AG20443 (cell line): ENCODE measurements at regions not wholly inside any gene's neighbourhood (a gene's known extent, or its start where the extent isn't known, plus 50 kb on each side); places are given as distances from the start of the nearest gene placed in this dataset.
A peak's percentile ranks its signal among the peaks of the same experiment; 100 is the strongest.
"Not testable (repeated sequence)": the region's sequence is repeated elsewhere in the genome, so short reads cannot be mapped to it uniquely, and the experiment has no call there.

ENCODE experiments used
- DNase-seq: peaks from one replicate; pipeline ENCODE4 v3.0.0; 2012; ENCODE audit warnings: low spot score, mixed read lengths

- no peak for DNase-seq
Measured at GRCh38 chr5:120330558-120330957, 133.5 kb upstream of the PRR16 start.

GRCh38 chr5:120344181-120344580 lies 119.9 kb upstream of the PRR16 start:
- DNase-seq: no peak

GRCh38 chr5:120345947-120346346 lies 118.2 kb upstream of the PRR16 start:
- DNase-seq: no peak

GRCh38 chr5:120351071-120351470 lies 113.0 kb upstream of the PRR16 start:
- DNase-seq: not testable (repeated sequence)

- no peak for DNase-seq
Measured at GRCh38 chr5:120354126-120354525, 110.0 kb upstream of the PRR16 start.

DNA sequence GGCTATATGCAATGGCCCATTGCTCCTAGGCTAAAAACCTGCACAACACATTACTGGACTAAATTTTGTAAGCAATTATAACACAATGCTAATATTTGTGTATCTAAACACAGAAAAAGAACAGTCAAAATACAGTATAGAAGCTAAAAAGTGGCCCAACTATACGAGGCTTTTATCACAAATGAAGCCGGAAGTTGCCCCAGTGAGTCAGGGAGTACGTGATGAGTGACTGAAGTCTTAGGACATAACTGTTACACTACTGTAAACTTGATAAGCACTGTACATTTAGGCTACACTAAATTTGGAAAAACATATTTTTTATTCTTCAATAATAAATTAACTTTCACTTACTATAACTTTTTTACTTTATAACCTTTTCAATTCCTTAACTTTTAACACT lies 105.2 kb upstream of the PRR16 start:
- no peak for DNase-seq

DNA sequence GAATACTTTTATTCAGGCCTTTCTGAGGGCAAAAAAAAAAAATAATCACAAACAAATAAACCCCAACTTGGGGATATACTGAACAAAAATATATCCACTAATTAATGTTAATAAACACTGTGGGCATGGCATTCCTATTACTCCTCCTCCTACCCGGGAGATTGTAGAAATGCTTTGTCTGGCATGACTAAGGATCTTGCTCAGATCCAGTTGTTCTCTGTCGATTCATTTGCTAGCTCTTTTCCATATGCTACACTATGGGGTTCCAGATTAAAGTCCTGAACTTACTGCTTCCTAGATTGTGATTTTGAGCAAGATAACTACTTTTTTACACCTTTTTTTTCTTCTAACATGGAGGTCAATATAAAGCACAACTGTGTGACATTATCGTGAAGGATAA lies 102.2 kb upstream of the PRR16 start:
- DNase-seq: no peak

- no peak for DNase-seq
Measured at GRCh38 chr5:120362426-120362825, 101.7 kb upstream of the PRR16 start.

DNA sequence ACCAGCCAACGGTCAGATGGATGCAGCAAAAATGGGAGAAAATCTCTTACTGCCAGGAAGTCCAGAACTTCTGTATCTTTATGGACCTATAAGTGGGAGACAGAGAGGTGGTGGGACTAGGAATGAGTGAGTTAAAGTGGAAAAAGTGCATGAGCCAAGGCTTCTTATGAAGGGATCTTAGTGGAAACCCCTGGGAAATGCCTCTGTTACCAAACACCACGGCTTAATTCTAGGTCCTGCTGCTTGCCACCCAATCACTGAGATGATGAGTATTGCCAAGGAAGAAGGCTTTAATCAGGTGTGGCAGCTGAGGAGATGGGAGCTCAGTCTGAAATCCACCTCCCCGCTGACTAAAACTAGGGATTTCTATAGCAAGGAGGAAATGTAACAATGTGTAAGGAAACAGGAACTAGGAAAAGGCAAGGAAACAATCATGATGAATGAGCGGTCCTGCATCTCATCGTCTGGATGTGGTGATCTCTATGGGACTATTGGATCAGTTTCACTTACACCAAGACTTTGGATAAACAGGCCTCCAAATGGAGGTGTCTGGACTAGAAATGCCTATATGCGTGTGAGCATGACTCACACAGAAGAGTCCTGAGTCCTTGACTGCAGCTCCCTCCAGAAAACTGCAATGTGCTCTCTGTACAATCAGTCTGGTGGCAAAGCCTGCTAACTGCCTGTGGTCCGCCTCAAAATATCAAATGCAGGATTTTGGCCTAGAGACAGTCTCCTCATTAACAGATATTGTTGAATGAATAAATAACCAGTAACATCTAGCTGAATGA lies 98.2 kb upstream of the PRR16 start:
- no peak for DNase-seq

DNA sequence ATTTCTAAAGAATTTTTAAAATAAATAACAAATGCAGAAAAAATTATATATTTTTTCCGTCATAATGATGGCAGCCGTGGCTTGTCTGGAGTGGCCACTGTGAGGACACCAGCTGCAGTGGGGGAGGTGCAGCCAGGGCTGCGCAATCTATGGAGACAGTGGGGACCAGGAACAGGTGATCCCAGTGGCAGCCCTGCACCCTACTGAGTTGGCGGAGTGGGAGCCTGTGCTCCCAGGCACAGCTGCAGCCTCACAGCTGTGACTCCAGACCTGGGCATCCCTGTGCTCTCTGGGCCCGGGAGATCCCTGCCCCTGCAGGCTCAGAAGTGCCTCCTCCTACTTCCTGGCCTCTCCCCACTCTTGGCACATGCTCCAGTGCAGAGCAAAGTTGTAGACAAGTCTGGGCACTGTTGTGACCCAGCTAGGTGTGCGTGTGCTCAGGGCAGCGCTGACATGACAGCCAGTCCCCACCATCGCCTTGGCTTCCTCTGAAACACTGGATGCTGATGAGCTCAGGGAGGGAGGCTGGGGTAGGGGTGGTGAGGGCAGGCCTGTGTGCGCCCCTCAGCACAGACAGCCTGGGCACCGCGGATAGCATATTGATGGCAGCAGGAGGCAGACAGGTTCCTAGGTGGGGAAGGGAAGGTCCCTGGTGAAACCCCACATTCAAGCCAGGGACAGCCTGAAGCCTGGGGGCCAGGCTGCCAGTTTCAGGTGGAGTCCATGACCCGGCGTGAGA lies 96.0 kb upstream of the PRR16 start:
- DNase-seq: no peak

DNA sequence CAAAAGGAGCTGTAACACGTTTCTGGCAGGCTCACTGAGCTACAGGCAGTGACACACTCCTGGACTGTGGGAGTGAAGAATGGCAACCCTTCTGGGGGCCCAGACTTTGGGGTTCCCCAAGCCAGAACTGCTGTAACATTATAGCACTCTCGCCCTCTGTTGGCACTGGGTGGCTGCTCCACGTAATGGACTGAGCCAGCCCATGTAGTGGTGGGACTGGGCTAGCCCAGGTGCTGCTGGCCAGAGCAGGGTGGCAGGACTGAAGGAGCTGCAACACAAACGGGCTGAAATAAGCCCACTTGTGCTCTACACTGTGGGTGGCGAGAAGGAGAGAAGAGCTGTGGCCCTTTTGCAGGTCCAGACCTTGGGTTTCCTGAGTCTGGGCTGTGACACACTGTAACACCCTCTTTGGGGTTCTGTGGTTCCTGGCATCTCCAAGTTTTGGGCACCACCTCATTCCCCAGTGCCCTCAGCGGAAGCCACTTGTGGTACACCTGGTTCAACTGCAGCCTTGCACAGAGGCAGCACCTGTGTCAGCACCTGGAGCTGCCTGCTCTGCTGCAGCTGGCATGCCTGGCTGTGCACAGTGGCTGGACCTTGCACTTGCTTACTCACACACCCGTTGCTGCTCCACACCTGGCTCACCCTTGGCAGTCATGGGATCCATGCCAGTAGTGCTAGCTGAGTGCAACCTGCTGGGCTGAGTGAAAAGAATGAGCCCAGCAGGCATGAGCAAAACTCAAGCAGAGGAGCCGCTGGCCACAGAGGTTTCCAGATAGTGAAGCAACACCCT lies 95.0 kb upstream of the PRR16 start:
- no peak for DNase-seq

GRCh38 chr5:120372899-120373298 lies 91.2 kb upstream of the PRR16 start:
- peak; percentile 27 for DNase-seq

DNA sequence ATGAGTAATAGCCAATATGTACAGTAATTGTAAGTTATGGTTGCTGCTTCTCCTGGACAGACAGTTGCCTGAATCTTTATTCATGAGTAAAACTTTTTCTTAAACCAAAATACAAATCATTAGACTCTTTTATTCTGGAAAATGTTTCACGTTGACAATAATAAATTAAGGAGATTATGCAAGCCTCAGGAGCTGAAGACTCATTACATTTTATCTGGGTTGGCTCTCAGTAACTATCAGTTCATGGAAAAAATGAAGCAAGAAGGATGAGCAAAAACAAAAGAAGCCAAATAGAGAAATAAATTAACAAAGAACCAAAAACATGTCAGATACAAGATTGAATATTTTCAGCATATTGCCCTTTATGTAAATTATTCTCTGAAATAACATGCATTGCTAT lies 88.9 kb upstream of the PRR16 start:
- DNase-seq: peak; percentile 20

GRCh38 chr5:120380644-120381043 lies 83.5 kb upstream of the PRR16 start:
- no peak for DNase-seq

GRCh38 chr5:120382833-120383232 lies 81.3 kb upstream of the PRR16 start:
- peak; percentile 13 for DNase-seq

GRCh38 chr5:120386981-120387380 lies 77.1 kb upstream of the PRR16 start:
- no peak for DNase-seq

GRCh38 chr5:120388016-120388781 lies 75.9 kb upstream of the PRR16 start:
- peak; percentile 75 for DNase-seq

- no peak for DNase-seq
Measured at GRCh38 chr5:120394259-120394658, 69.8 kb upstream of the PRR16 start.

DNA sequence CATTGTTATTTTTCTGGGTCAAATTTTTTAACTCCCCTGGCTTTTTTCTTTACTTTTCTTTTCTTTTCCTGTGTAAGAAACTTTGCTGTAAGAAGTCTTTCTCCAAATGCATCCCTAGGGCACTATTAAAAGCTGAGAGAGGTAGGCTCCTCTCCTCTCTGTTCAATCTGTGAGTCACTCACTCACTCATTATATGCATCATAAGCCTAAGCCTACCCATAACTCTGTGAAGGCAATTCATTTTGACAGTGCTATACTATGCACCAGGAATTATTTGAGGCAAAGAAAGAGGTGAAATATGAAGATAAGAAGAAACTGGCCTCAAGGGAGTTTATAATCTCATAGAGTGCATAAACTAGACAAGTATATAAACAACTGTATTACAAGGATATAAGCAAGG lies 67.9 kb upstream of the PRR16 start:
- DNase-seq: no peak

GRCh38 chr5:120400356-120400755 lies 63.7 kb upstream of the PRR16 start:
- no peak for DNase-seq

GRCh38 chr5:120402606-120403005 lies 61.5 kb upstream of the PRR16 start:
- DNase-seq: no peak

DNA sequence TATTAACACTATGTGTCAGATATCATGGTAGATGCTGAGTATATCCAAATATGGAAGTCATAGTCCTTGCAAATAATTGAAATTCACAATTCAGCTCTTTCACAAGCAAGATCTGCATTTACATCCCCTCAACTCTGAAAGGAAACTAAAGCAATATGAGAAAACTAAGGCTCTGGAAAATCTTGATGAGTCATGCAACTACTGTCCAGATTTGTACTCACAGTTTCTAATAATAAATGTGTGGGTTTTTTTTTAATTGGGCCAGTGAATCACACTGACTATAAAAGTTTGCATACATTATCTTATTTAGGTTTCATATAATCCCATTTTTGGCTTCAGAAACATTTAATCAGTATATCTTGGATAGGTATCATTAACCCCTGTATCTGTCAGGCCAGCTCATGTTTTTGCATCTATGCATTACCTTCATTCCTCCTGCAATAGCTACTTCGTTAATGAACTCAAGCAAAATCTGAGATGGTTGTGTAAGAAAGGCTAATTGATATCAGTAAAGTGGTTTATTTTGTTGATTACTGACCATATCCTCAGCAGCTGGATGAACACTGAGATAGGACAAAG lies 58.7 kb upstream of the PRR16 start:
- peak; percentile 42 for DNase-seq
